G401 (cell line): ENCODE measurements at regions not wholly inside any gene's neighbourhood (a gene's known extent, or its start where the extent isn't known, plus 50 kb on each side); places are given as distances from the start of the nearest gene placed in this dataset.

Experiments used
- DNase-seq: peaks from one replicate; pipeline ENCODE4 v3.0.0-alpha.2; 2015; ENCODE audit warnings: low spot score
- in situ Hi-C: cut with HindIII; loops from 2 replicates; pipeline ENCODE4 v1.10.0; 2016; ENCODE audit warnings: low sequenced_read_pairs, mixed read lengths

DNA sequence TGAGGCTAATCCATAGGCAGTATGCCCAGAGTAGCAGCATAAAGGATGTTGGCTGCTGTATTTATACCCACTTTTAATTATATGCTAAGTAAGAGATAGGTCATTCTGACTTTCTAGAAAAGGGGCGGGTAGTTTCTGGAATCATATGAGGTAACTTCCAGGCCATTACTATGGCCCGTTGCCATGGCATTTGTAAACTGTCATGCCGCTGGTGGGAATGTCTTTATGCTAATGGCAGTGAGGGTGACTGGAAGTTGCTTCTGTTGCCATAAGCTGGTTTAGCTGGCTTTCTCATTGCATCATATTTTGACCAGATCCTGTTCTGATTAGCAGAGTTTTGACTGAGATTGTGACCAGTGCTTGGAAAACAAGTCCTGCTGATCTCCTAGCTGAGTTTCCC lies 929.6 kb upstream of the CDH8 start:
- no peak for DNase-seq
- in situ Hi-C loops = no loop called here

DNA sequence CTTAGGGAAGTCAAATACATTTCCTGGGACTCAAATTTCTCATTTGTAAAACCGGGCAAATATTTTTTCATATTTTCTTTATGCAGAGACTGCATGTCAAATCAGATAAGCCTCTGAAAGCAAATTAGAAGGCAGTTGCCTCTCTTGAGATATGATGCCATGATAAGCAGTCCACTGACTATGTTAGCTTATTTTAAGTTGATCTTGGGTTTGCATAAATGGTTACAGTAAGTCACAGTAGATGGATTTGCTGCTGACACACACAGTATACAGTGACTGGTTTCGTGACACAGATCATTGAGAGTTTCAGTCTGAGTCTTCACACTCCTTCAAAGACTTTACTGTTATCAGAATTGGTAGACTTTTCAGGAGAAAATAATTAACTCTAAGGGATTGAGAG lies 927.6 kb upstream of the CDH8 start:
- DNase-seq = no peak
- in situ Hi-C loops = no loop called here

DNA sequence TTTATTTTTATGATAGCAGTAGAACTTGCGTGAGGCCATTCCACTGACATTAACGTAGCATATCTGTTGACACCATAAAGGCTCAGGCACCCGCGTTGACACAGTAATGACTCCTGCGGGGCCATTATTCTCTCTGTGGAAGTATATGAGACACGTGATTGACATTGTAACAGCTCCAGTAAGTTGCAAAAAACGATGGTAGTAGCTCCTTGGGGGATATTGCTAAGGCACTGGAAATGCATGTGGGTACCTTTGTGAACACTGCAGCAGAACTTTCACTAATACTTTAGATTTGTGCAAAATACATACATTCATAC lies 918.8 kb upstream of the CDH8 start:
- in situ Hi-C loops = no loop called here
- no peak for DNase-seq

DNA sequence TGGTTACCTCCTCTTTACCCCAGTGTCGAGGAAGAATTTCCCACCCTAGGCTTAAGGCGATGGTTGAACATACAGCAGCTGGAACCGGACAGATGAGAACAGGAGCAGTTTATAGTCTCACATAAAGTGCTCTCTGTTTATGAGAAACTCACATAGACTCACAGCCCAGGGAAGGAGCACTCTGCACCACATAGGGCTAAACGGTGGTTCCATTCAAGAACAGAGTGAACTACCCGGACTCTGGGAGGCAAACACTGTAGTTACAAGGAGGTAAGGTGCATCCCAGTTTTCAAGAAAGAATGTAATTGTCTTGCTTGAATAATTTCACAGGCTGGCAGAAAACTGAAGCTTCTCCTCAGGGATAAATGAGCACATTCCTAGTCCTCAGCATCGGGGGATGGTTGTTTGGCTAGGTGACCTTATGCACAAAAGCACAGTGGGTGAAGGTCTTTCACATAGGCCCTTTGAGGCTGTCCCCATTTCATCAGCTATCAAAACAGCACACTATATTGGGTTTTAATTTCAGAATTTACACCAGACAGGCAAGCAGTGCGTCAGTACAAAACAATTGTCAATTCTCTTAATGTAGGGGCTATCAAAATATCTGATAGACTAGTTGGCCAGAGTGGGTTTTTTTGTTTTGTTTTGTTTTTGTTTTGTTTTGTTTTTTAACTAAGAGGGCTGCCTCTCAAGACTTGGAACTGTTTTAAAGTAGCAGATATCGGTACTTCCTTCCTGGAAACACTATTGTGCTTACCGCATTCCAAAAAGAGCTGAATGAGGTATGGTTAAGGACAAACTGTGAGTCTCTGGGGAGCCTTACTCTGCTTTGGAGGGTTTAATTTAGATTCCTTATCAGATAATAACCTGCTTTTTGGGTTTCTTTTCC lies 918.1 kb upstream of the CDH8 start:
- in situ Hi-C loops = no loop called here
- DNase-seq = no peak

DNA sequence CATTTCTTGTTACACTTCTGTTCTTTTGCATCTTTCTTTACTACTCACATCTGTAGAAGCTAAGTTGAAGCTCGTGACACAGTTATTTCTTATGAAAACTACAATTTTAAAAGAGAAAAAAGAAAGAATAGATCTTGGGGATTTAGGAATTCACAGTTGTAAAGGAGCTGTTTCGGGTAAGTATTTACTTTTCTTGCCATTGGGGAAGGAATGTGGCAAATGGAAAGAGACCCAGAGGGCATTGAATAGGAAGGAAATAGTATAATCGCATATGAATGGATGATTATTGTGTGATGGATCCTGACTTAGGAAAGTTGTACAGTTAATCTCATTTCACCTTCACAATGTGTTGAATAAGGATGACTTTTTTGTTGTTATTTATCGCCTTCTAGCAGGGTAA lies 914.1 kb upstream of the CDH8 start:
- no peak for DNase-seq
- in situ Hi-C loops = no loop called here

DNA sequence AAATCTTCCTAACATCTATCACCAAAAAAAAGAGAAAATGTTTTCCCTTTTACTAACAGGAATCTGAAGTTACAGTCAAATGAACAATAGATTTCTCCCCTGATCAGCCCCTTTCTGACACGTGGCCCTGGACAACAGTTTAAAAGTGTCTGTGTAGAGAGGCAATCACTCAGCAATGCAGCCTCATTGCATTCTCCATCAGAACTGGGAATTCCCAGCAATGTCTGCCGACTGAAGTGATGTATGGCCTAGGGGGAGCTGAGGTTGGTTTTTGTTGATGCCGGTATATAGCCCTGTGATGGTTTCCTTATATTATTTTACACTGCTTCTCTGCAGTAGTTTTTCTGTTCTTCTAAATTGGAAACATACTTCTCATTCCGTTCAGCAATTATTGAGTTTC lies 904.3 kb upstream of the CDH8 start:
- no peak for DNase-seq
- in situ Hi-C loops = no loop called here

DNA sequence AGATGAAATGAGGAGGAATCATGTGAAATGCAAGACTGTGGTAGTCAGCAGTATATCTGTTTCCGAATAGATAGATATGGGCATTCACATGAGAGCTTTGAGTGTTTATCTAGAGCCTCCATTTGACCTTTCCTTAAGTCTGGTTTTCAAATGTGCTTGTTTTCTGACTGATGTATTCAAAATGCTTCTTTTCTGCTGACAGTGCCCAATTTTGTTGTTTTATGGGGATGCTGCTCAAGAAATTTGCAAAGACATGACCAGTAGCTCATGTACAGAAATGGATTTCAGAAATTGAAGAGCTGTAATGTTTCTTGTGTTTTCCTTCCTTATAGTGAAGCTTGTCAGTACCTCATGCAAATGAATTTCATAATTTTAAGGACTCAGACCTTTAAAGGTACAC lies 903.4 kb upstream of the CDH8 start:
- in situ Hi-C loops = no loop called here
- no peak for DNase-seq

DNA sequence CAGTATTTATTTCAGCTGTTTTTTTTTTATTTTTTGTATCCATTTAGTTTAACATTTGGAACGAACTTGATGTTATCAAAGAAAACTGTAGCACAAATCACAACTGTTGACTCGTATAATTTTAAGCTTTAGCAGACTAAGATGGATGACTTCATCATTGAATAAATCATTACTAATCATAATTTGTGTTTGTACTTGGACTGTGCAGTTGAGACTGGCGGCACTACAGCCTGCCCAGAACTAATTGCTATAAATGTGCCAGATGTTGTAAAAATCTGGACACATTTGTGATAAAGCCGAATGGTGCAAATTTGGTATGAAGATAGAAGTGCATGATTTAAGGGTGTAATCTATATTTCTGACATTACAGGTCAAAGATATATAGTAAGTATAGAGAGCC lies 897.7 kb upstream of the CDH8 start:
- in situ Hi-C loops = no loop called here
- no peak for DNase-seq

DNA sequence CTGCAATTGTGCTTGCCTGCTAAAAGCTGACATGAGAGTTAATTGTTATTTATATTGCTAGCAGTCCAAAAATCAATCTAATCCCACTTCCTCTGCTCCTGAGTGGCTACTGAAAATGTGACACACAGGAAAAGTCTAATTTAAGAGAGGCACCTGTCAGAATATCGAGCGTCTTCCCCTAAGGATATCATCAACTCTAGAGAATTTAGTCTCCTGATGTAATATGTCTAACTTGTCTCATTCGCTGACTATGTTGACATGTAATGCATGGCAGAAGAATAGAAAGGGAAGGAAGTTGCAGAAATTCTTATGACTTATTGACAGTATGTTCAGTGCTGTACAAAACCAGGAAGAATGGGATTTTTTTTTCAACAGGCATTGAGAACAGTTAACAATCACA lies 893.4 kb upstream of the CDH8 start:
- no peak for DNase-seq
- in situ Hi-C loops = no loop called here

DNA sequence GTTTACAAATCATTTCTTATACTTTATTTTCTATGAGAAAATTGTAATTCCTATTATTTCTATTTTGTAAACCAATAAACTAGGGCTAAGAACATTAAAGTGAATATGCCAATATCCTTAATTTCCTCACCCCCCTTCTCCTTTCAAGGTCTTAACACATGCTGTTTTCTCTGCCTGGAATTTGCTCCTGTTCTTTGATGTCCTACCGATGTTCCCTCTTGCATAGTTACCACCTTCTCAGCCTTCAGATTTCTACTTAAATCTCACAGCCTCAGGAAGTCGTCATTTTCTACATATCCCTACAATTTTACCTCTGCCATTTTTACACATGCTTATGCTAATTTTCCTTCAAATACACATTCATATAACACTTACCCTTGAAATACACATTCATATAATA lies 890.9 kb upstream of the CDH8 start:
- in situ Hi-C loops = no loop called here
- DNase-seq = no peak

DNA sequence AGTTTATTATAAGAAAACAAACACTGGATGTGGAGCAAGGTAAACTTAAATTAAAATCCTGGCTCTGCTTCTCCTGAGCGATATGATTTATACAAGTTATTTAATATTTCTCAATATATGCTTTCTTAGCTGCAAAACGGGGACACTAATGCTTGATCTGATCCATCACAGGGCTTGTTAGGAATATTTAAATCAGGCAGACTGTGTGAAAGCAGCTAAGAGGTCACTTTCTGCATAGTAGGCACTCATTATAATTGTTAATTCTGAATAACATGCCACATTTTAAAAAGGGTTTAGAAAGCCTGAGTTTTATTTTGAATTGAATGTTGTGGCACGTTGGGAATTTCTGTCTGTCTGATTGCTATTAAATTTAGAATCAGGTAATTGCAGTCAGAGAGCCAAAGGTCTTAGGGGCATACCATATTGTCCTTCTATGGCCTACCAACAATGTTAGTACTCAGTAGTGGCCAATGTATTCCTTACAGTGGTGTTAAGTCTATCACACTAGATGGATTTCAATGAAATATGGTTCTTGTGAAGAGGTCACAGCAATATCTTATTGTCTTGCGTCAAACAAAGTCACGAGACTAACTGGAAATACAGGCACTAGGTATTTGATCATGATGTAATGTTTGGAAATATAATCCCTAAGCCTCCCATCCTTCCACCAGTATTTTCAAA lies 890.0 kb upstream of the CDH8 start:
- in situ Hi-C loops = no loop called here
- no peak for DNase-seq

DNA sequence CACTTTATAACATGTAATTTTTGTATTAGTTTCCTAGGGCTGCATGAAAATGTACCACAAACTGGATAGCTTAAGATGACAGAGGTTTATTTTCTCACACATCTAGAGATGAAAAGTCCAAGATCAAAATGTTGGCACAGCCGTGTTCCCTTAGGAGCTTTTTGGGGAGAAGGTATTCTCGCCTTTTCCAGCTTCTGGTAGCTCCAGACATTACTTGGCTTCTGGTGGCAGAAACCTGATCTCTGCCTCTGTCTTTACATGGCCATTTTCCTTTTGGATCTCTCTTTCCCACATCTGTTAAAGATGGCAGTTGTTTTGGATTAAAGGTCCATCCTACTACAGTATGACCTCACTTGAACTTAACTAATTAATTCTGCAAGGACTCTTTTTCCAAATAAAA lies 885.7 kb upstream of the CDH8 start:
- in situ Hi-C loops = no loop called here

DNA sequence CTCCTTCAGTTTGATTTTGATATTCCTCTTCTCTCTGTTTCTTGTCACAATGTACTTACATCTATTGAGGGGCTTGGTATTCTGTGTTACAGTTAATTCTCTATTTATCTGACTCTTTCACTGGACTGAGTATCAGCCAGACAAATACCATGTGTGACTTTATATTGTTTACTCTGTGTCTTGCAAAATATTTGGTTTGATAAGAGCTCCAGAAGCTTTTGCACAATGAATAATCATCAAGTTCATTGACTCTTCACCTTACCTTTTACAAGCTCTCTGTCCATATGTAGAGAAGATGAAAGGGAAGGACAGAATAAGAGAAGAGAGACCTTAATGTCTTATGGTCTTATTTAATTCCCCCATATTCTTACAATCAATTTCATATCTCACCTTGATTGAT lies 877.7 kb upstream of the CDH8 start:
- in situ Hi-C loops = no loop called here
- DNase-seq = no peak

More for the DNA sequence above, 885.7 kb upstream of the CDH8 start:
- no peak for DNase-seq

DNA sequence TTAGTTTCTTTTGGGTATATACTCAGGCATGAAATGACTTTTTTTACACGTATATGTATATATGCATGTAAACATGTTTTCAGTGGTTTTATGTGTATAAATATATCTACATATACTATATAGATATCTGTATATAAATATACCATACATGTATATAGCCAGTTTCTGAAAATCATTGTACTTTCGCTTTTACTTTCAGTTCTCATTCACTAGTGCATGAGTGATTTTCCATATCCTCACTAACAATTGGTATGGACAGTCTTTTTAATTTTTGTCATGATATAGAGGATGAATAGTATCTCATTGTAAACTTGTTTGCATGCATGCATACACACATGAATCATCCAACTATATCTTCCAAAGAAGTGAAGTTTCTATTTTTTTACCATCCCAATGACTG lies 877.1 kb upstream of the CDH8 start:
- no peak for DNase-seq
- in situ Hi-C loops = no loop called here

DNA sequence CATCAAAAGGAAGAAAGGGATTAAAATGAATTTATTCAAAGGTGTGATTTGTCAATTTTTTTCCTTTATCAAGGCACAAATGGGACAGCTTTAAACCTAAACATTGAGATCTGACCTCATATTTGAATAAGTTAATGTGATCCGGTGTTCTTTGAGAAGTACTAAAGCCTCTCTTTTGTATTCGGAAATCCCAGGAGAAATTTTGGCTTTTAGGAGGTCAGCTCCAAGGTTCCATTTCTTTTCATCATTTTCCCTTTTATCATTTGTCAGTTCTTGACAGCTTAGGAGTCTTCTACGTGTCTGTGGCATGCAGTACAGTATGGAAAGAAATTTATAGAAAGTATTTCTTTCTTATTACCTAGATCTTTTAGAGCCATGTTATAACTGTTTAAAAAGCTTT lies 873.4 kb upstream of the CDH8 start:
- in situ Hi-C loops = no loop called here
- DNase-seq = no peak

DNA sequence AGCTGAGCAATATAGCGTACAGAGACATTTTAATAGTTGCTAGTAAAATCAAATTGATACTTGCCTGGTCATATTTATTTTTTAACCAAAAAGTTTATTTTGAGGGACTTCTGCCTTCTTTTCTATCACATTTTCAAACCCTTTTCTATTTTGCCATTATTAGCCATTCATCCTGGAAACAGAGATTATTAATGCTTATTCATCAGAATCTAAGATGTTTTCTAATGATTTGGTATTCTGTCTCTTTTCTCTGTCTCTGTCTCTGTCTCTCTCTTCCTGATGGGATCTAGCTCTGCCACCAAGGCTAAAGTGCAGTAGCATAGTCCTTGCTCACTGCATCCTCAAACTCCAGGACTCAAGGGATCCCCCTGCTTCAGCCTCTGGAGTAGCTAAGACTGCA lies 871.3 kb upstream of the CDH8 start:
- DNase-seq = no peak
- in situ Hi-C loops = no loop called here

DNA sequence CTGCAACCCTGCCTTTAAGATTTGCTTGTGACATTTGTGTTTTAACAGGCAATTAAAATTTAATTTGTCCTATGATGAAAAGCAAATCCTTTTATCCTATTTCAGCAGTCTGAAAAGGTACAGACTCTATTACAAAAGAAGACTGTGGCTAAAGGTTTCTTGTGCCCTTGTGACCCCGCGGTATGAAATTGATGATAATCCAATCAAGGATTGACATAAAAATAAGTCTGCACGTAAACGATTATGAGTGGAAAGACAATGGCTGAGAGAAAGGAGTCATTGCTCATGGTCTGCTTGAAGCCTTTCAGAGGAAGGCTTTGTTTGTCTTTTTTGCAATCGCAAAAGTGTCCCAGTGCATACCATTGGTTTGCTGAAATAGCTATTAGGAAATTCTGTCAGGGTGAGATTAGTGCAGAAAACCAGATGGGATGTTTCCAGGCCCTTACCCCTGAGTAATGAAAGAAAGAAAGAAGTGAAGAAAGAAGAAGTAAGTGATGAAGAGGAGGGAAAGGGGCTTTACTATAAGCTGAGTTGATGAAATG lies 867.8 kb upstream of the CDH8 start:
- DNase-seq = no peak
- in situ Hi-C loops = no loop called here

DNA sequence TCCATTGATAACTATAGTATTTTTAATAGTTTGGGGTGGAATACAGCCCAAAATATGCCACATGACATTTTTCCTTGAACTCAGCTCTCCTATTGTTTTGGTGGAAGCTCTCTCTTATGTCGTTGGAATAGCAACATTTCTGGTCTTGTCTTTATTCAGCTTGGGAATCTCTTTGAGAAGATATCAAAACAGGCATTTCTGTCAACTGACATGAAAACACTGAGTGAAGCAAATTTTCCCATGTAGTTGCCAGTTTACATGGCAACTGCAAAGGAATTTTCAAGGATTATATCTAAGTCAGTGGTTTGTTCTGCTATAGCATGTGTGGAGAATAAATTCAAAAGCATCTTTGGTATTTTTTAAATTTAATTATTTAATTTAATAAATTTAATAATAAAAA lies 863.5 kb upstream of the CDH8 start:
- in situ Hi-C loops = no loop called here
- no peak for DNase-seq

DNA sequence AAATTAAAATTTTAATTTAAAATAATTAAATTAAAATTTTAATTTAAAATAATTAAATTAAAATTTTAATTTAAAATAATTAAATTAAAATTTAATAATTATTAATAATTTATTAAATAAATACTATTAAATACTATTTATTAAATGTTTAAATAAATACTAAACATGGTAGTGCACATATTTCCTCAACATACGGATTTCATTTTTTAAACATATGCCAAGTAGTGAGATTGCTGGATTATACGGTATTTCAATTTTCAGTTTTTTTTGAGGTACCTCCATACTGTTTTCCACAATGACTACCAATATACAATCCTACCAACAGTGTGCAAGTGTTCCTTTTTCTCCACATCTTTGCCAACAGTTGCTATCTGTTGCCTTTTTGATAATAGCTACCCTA lies 852.9 kb upstream of the CDH8 start:
- in situ Hi-C loops = no loop called here
- no peak for DNase-seq

DNA sequence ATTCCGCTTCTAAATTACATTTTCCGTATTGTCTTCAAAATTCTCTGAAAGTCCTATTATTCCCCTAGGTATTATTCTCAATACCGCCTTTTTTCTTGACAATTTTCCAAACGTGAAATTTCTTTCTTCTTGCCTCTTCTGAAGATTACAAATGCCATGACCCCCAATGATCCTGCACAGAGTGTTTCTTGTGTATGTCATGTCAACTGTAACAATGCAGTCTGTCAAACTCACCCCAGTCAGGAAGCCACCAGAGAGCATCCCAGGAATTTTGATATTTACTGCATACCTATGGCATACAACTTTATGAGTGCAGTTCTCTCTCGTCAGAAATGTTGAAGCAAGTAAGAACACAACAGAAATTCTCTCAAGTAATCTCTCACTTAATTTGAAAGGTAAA lies 847.3 kb upstream of the CDH8 start:
- no peak for DNase-seq
- in situ Hi-C loops = no loop called here
